22Rv1 (cell line): ENCODE measurements at regions not wholly inside any gene's neighbourhood (a gene's known extent, or its start where the extent isn't known, plus 50 kb on each side); places are given as distances from the start of the nearest gene placed in this dataset.

ENCODE experiments used
- ZFX ChIP-seq: fragments of 450-650 bp; IDR thresholded peaks from 2 replicates; pipeline ENCODE4 v1.6.1; 2017; ENCODE audit warnings: antibody characterized with exemption, borderline replicate concordance
- TF ChIP-seq, protein P1 (sequence below): fragments of 450-650 bp; IDR thresholded peaks from 2 replicates; pipeline ENCODE4 v1.5.1; 2017; ENCODE audit warnings: mild to moderate bottlenecking

DNA sequence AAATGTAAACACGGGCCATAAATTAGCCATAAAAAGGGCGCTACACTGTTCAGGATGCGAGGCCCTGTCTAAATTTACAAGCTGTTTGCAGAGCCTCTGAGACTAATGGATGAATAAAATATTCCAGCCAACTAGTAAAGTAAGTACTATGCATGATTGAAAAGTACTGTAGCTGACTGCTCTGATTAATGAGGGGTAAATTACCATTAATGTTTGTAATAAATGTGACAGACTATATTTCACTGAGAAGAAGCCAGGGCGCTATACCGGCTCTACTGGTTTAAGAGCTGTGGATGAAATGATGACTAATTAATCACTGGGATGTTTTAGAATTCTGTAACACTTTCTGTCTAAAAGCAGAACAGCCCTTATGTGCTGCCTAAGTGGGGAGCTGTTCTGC is 54.3 kb upstream of the RGPD4 start:
- TF ChIP-seq, protein P1, sequence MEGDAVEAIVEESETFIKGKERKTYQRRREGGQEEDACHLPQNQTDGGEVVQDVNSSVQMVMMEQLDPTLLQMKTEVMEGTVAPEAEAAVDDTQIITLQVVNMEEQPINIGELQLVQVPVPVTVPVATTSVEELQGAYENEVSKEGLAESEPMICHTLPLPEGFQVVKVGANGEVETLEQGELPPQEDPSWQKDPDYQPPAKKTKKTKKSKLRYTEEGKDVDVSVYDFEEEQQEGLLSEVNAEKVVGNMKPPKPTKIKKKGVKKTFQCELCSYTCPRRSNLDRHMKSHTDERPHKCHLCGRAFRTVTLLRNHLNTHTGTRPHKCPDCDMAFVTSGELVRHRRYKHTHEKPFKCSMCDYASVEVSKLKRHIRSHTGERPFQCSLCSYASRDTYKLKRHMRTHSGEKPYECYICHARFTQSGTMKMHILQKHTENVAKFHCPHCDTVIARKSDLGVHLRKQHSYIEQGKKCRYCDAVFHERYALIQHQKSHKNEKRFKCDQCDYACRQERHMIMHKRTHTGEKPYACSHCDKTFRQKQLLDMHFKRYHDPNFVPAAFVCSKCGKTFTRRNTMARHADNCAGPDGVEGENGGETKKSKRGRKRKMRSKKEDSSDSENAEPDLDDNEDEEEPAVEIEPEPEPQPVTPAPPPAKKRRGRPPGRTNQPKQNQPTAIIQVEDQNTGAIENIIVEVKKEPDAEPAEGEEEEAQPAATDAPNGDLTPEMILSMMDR = no peak
- TF ChIP-seq ZFX = no peak
